GM12878 (cell line): ENCODE measurements at regions not wholly inside any gene's neighbourhood (a gene's known extent, or its start where the extent isn't known, plus 50 kb on each side); places are given as distances from the start of the nearest gene placed in this dataset.

Experiments
- ATAC-seq: fragments of 200-7000 bp; cut with Tn5 transposase; 3 replicates; pipeline ENCODE4 v1.9.1; 2020; ENCODE audit warnings: mild to moderate bottlenecking, moderate library complexity
- BruUV-seq: library from RNA; stranded (reverse); fragments of 400-500 nt; replicated peaks from 2 replicates; lab custom pipeline; 2021; lab: Mats Ljungman, UMichigan
- CTCF ChIA-PET: fragments of 300-600 bp; sonication (Branson Sonifier 250); formaldehyde crosslinking; extraction: SDS; loops from one replicate; lab custom pipeline; 2021; ENCODE audit warnings: inconsistent platforms; lab: Yijun Ruan, JAX
- POLR2A ChIA-PET: fragments of 350-600 bp; formaldehyde crosslinking; extraction: SDS; loops from one replicate; lab custom pipeline; 2021; ENCODE audit warnings: inconsistent platforms; lab: Charles Lee
- RAD21 ChIA-PET: fragments of 300-600 bp; sonication (Branson Sonifier 250); formaldehyde crosslinking; loops from one replicate; lab custom pipeline; 2023; ENCODE audit warnings: antibody characterized with exemption; ENCODE audit not compliant: unreplicated experiment; lab: Charles Lee
- SMC1A ChIA-PET: fragments of 300-600 bp; sonication (Branson Sonifier 250); formaldehyde crosslinking; loops from one replicate; lab custom pipeline; 2023; ENCODE audit not compliant: unreplicated experiment, uncharacterized antibody; lab: Charles Lee
- DNase-seq: peaks from one replicate; pipeline ENCODE4 v3.0.0-alpha.2; 2011; ENCODE audit warnings: low read depth, low spot score
- FAIRE-seq: peaks from 3 replicates; lab custom pipeline; 2011; peaks lifted over from hg19 to GRCh38; lab: Jason Lieb, UNC
- H2AFZ ChIP-seq: 2 replicates; pipeline ENCODE4 v1.6.0; 2011; ENCODE audit warnings: low read depth, low read length, control low read depth; ENCODE audit not compliant: control insufficient read depth
- H3K27ac ChIP-seq: 2 replicates; pipeline ENCODE4 v1.5.1; 2011; ENCODE audit warnings: control low read depth; ENCODE audit not compliant: control insufficient read depth, insufficient read depth
- H3K27me3 ChIP-seq, 2 experiments: replicated peaks in 1 of 2; 2 replicates each; pipeline versions ENCODE4 v1.6.0 to v1.6.1; 2011; ENCODE audit warnings: low read length in 1 of 2; ENCODE audit not compliant: control insufficient read depth in 2 of 2, insufficient read depth in 2 of 2
- H3K36me3 ChIP-seq, 2 experiments: 2 replicates each; pipeline ENCODE4 v1.5.1; 2011; ENCODE audit warnings: low read length in 1 of 2; ENCODE audit not compliant: control insufficient read depth in 2 of 2, insufficient read depth in 2 of 2
- H3K4me1 ChIP-seq: 2 replicates; pipeline ENCODE4 v1.6.1; 2011; ENCODE audit warnings: mild to moderate bottlenecking, low read length, moderate library complexity, mixed read lengths; ENCODE audit not compliant: control insufficient read depth, insufficient read depth
- H3K4me2 ChIP-seq: 2 replicates; pipeline ENCODE4 v1.6.0; 2011; ENCODE audit warnings: control low read depth; ENCODE audit not compliant: control insufficient read depth, insufficient read depth
- H3K4me3 ChIP-seq: fragments of 200-600 bp; sonication (generic); 2 replicates; pipeline ENCODE4 v1.5.1; 2016
- H3K79me2 ChIP-seq: 2 replicates; pipeline ENCODE4 v1.6.0; 2011; ENCODE audit warnings: low read length; ENCODE audit not compliant: control insufficient read depth, insufficient read depth
- H3K9ac ChIP-seq: 2 replicates; pipeline ENCODE4 v1.8.0; 2011; ENCODE audit warnings: low read length, control low read depth, mixed read lengths; ENCODE audit not compliant: control insufficient read depth, insufficient read depth
- H3K9me3 ChIP-seq: replicated peaks from 3 replicates; pipeline ENCODE4 v1.5.1; 2011; ENCODE audit warnings: mild to moderate bottlenecking, low read length; ENCODE audit not compliant: control insufficient read depth, insufficient read depth
- H4K20me1 ChIP-seq: 2 replicates; pipeline ENCODE4 v1.6.0; 2011; ENCODE audit not compliant: control insufficient read depth, insufficient read depth
- EGR1 ChIP-seq, 2 experiments: IDR thresholded peaks; 1 replicate in 1 of 2; 2 replicates in 1 of 2; pipeline ENCODE4 v1.6.1; 2011 to 2012; ENCODE audit warnings: low read depth in 2 of 2, low read length in 2 of 2, borderline replicate concordance in 1 of 2, mild to moderate bottlenecking in 1 of 2, moderate library complexity in 1 of 2
- FOS ChIP-seq: IDR thresholded peaks from 3 replicates; pipeline ENCODE4 v1.6.1; 2011; ENCODE audit warnings: borderline replicate concordance; ENCODE audit not compliant: insufficient read length; ENCODE audit errors: extremely low read depth
- GABPA ChIP-seq: IDR thresholded peaks from 2 replicates; pipeline ENCODE4 v1.6.1; 2014; ENCODE audit warnings: antibody characterized with exemption, low read depth, mild to moderate bottlenecking, inconsistent platforms
- MEF2B ChIP-seq: fragments of 450-650 bp; IDR thresholded peaks from 2 replicates; pipeline ENCODE4 v1.6.1; 2018; ENCODE audit warnings: mild to moderate bottlenecking, moderate library complexity; ENCODE audit not compliant: partially characterized antibody, poor library complexity, severe bottlenecking
- NR2C2 ChIP-seq: IDR thresholded peaks from 2 replicates; pipeline ENCODE4 v1.6.1; 2011; ENCODE audit warnings: borderline replicate concordance, low read depth; ENCODE audit not compliant: control insufficient read depth, insufficient read length
- PML ChIP-seq: IDR thresholded peaks from 2 replicates; pipeline ENCODE4 v1.6.1; 2012; ENCODE audit warnings: low read length, inconsistent platforms
- WGBS: methylation state at CpG from one replicate; pipeline ENCODE4 v1.1.6; 2016; ENCODE audit warnings: low lambda C conversion rate; ENCODE audit not compliant: insufficient replicate concordance, insufficient coverage; ENCODE audit errors: missing lambda C conversion rate; 5-methylcytosine and 5-hydroxymethylcytosine counted together
- in situ Hi-C: fragments of 300-500 bp; cut with MboI; formaldehyde crosslinking; loops from 9 replicates; pipeline ENCODE4 v1.14.3; 2018; ENCODE audit warnings: mixed read lengths
- intact Hi-C: fragments of 100-400 bp; cut with micrococcal nuclease; formaldehyde crosslinking; loops from one replicate; pipeline ENCODE4 v1.14.2; 2022; ENCODE audit not compliant: unreplicated experiment
- TF ChIP-seq, protein P1 (sequence below): fragments of 450-650 bp; IDR thresholded peaks from 2 replicates; pipeline ENCODE4 v1.6.1; 2018; ENCODE audit warnings: mild to moderate bottlenecking, low read depth, moderate library complexity; ENCODE audit not compliant: partially characterized antibody
- TF ChIP-seq, protein P2 (sequence below): fragments of 450-650 bp; IDR thresholded peaks from 2 replicates; pipeline ENCODE4 v1.6.1; 2016; ENCODE audit warnings: mild to moderate bottlenecking, moderate library complexity, borderline replicate concordance
- TF ChIP-seq, protein P3 (sequence below): IDR thresholded peaks from 2 replicates; pipeline ENCODE4 v1.6.1; 2012; ENCODE audit warnings: low read length, inconsistent platforms

DNA sequence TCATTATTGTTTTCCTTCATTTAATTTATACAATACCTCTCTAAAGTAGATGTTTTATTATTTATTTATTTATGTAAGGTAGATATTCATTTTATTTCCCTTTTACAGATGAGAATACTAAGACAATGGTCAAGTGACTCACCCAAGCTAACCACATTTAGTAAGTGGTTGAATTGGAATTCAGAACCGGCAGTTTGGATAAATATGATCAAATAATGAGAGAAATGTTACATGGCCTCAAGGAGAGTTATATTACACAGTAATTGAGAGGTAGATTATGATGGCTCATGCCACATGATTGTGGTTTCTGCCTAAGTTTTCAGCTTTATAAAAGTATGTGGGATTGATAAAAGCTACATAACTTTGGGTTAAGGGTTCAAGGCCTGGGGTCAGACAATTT lies 239.4 kb upstream of the BOD1L1 start:
- POLR2A ChIA-PET, result interaction anchor here (1.2 kb wide), 1 partner anchor 49 kb away, joined by 3 read pairs; no protein-coding TSS in a partner anchor
- no peaks in the 10 kb centered on the region for H3K36me3 ChIP-seq
- intact Hi-C loops, result loop anchor here (10.0 kb wide), 1 partner anchor 212 kb away; no protein-coding TSS in a partner anchor
- H3K4me2 ChIP-seq, result no peak overlapping the region
- no peak overlapping the region for H3K9ac ChIP-seq
- H3K27ac ChIP-seq, result no peak overlapping the region
- in situ Hi-C loops, result no loop called here
- WGBS, result 0% methylated on average over 1 of the region's 1 CpG
- no peak overlapping the region for H2AFZ ChIP-seq
- BruUV-seq, result no TSS peak
- DNase-seq, result no peak
- SMC1A ChIA-PET, result interaction anchor here (0.7 to 1.2 kb wide), 3 partner anchors 41 to 213 kb away, joined by 3 to 4 read pairs (median 3); no protein-coding TSS in a partner anchor
- H4K20me1 ChIP-seq, result no peaks in the 10 kb centered on the region
- H3K4me1 ChIP-seq, result no peaks in the 10 kb centered on the region
- no peaks in the 10 kb centered on the region for H3K9me3 ChIP-seq
- RAD21 ChIA-PET, result no interaction called here
- H3K4me3 ChIP-seq, result no peak overlapping the region
- no peak for FAIRE-seq
- H3K27me3 ChIP-seq, result no peaks in the 10 kb centered on the region
- CTCF ChIA-PET, result interaction anchor here (0.7 to 1.5 kb wide), 3 partner anchors 8 to 211 kb away, joined by 3 read pairs; no protein-coding TSS in a partner anchor
- TF ChIP-seq MEF2B, result no peak
- TF ChIP-seq FOS, result no peak
- TF ChIP-seq GABPA, result no peak
- no peaks in the 10 kb centered on the region for H3K79me2 ChIP-seq
- no peak for ATAC-seq

DNA sequence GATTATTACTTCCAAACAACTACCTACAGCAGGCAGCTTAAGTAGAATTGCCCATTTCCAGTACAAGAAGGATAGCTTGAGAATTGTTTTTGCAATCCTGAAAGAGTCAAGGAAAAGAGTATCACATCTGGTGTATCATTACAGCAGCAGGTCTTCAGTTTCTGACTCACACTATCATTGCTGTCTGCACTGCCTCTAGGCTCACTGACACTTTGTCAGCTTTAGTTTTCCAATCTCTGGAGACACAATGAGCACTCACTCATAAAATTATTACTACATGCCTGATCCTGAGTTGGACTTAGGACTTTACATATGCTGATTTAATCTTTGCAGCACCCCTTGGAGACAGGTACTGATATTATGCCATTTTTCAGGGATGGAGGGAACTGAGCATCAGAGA lies 244.6 kb upstream of the BOD1L1 start:
- Histone ChIP-seq H3K4me3 (no peak overlapping the region), H4K20me1 (no peaks in the 10 kb centered on the region), H2AFZ (no peak overlapping the region), H3K4me2 (no peak overlapping the region), H3K4me1 (no peaks in the 10 kb centered on the region), H3K9me3 (no peaks in the 10 kb centered on the region), H3K27me3 (no peaks in the 10 kb centered on the region), H3K27ac (no peak overlapping the region), H3K9ac (no peak overlapping the region), H3K36me3 (no peaks in the 10 kb centered on the region), H3K79me2 (no peaks in the 10 kb centered on the region)
- ChIA-PET POLR2A (no interaction called here), SMC1A (no interaction called here), RAD21 (no interaction called here), CTCF (no interaction called here)
- no peak for DNase-seq
- intact Hi-C loops (no loop called here), in situ Hi-C loops (no loop called here)
- ATAC-seq, result no peak
- no peak for FAIRE-seq
- BruUV-seq, result no TSS peak
- TF ChIP-seq, protein P1, sequence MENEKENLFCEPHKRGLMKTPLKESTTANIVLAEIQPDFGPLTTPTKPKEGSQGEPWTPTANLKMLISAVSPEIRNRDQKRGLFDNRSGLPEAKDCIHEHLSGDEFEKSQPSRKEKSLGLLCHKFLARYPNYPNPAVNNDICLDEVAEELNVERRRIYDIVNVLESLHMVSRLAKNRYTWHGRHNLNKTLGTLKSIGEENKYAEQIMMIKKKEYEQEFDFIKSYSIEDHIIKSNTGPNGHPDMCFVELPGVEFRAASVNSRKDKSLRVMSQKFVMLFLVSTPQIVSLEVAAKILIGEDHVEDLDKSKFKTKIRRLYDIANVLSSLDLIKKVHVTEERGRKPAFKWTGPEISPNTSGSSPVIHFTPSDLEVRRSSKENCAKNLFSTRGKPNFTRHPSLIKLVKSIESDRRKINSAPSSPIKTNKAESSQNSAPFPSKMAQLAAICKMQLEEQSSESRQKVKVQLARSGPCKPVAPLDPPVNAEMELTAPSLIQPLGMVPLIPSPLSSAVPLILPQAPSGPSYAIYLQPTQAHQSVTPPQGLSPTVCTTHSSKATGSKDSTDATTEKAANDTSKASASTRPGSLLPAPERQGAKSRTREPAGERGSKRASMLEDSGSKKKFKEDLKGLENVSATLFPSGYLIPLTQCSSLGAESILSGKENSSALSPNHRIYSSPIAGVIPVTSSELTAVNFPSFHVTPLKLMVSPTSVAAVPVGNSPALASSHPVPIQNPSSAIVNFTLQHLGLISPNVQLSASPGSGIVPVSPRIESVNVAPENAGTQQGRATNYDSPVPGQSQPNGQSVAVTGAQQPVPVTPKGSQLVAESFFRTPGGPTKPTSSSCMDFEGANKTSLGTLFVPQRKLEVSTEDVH, result no peak
- TF ChIP-seq EGR1 (IDR thresholded peaks at IDR 0.05; ENCODE audit: borderline replicate concordance in 1 of 2, low read depth in 2 of 2, low read length in 2 of 2) (no peak), NR2C2 (no peak), PML (no peak)
- TF ChIP-seq, protein P2, sequence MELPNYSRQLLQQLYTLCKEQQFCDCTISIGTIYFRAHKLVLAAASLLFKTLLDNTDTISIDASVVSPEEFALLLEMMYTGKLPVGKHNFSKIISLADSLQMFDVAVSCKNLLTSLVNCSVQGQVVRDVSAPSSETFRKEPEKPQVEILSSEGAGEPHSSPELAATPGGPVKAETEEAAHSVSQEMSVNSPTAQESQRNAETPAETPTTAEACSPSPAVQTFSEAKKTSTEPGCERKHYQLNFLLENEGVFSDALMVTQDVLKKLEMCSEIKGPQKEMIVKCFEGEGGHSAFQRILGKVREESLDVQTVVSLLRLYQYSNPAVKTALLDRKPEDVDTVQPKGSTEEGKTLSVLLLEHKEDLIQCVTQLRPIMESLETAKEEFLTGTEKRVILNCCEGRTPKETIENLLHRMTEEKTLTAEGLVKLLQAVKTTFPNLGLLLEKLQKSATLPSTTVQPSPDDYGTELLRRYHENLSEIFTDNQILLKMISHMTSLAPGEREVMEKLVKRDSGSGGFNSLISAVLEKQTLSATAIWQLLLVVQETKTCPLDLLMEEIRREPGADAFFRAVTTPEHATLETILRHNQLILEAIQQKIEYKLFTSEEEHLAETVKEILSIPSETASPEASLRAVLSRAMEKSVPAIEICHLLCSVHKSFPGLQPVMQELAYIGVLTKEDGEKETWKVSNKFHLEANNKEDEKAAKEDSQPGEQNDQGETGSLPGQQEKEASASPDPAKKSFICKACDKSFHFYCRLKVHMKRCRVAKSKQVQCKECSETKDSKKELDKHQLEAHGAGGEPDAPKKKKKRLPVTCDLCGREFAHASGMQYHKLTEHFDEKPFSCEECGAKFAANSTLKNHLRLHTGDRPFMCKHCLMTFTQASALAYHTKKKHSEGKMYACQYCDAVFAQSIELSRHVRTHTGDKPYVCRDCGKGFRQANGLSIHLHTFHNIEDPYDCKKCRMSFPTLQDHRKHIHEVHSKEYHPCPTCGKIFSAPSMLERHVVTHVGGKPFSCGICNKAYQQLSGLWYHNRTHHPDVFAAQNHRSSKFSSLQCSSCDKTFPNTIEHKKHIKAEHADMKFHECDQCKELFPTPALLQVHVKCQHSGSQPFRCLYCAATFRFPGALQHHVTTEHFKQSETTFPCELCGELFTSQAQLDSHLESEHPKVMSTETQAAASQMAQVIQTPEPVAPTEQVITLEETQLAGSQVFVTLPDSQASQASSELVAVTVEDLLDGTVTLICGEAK, result no peak
- TF ChIP-seq, protein P3, sequence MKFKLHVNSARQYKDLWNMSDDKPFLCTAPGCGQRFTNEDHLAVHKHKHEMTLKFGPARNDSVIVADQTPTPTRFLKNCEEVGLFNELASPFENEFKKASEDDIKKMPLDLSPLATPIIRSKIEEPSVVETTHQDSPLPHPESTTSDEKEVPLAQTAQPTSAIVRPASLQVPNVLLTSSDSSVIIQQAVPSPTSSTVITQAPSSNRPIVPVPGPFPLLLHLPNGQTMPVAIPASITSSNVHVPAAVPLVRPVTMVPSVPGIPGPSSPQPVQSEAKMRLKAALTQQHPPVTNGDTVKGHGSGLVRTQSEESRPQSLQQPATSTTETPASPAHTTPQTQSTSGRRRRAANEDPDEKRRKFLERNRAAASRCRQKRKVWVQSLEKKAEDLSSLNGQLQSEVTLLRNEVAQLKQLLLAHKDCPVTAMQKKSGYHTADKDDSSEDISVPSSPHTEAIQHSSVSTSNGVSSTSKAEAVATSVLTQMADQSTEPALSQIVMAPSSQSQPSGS, result no peak
